WI38 (cell line): ENCODE measurements at regions not wholly inside any gene's neighbourhood (a gene's known extent, or its start where the extent isn't known, plus 50 kb on each side); places are given as distances from the start of the nearest gene placed in this dataset.
"Not testable (repeated sequence)": the region's sequence is repeated elsewhere in the genome, so short reads cannot be mapped to it uniquely, and the experiment has no call there.

Source experiments
- H3K4me3 ChIP-seq: 2 replicates; pipeline ENCODE4 v1.5.1; 2011; ENCODE audit warnings: low read depth, mild to moderate bottlenecking, control low read depth, low read length
- CTCF ChIP-seq: IDR thresholded peaks from 2 replicates; pipeline ENCODE4 v1.5.1; 2012; ENCODE audit warnings: low read depth, mild to moderate bottlenecking, control low read depth, low read length

- no peak overlapping the region for H3K4me3 ChIP-seq
- TF ChIP-seq CTCF, result no peak
These were observed 135.3 kb upstream of the VANGL1 start for GRCh38 chr1:115506518-115506917.

GRCh38 chr1:115505148-115505571 lies 136.6 kb upstream of the VANGL1 start:
- no peak overlapping the region for H3K4me3 ChIP-seq
- no peak for TF ChIP-seq CTCF

- H3K4me3 ChIP-seq, result not testable (repeated sequence)
These were observed 139.6 kb upstream of the VANGL1 start for GRCh38 chr1:115502183-115502582.

- no peak overlapping the region for H3K4me3 ChIP-seq
- no peak for TF ChIP-seq CTCF
These were observed 140.3 kb upstream of the VANGL1 start for GRCh38 chr1:115501476-115501875.

- no peak overlapping the region for H3K4me3 ChIP-seq
- TF ChIP-seq CTCF, result no peak
These were observed 142.5 kb upstream of the VANGL1 start for GRCh38 chr1:115499253-115499652.

- no peak for TF ChIP-seq CTCF
These were observed 144.8 kb upstream of the VANGL1 start for GRCh38 chr1:115496904-115497527.

GRCh38 chr1:115495625-115496024 lies 146.1 kb upstream of the VANGL1 start:
- H3K4me3 ChIP-seq, result no peak overlapping the region
- TF ChIP-seq CTCF, result no peak

More at GRCh38 chr1:115496904-115497527, 144.8 kb upstream of the VANGL1 start:
- H3K4me3 ChIP-seq, result no peak overlapping the region

GRCh38 chr1:115495111-115495510 lies 146.7 kb upstream of the VANGL1 start:
- no peak for TF ChIP-seq CTCF
- no peak overlapping the region for H3K4me3 ChIP-seq
